Ovary (tissue), 7 donors: ENCODE measurements at regions not wholly inside any gene's neighbourhood (a gene's known extent, or its start where the extent isn't known, plus 50 kb on each side); places are given as distances from the start of the nearest gene placed in this dataset.

ENCODE experiments used
- DNase-seq, 5 donors: peaks; one replicate each; pipeline ENCODE4 v3.0.0-alpha.2; 2019 to 2020
- H3K27ac ChIP-seq, 2 donors: fragments of 200-600 bp; one replicate each; pipeline versions ENCODE4 v1.5.1 to v1.8.0; 2019 to 2022
- H3K27me3 ChIP-seq: fragments of 200-600 bp; one replicate; pipeline ENCODE4 v1.8.0; 2022
- H3K36me3 ChIP-seq: fragments of 200-600 bp; sonication (generic); one replicate; pipeline ENCODE4 v1.5.1; 2019
- H3K4me1 ChIP-seq: one replicate; pipeline ENCODE4 v1.8.1; 2013; ENCODE audit warnings: mild to moderate bottlenecking, moderate library complexity; ENCODE audit not compliant: insufficient read depth
- H3K4me3 ChIP-seq: fragments of 200-600 bp; sonication (generic); one replicate; pipeline ENCODE4 v1.5.1; 2017
- H3K9me3 ChIP-seq, 2 donors: fragments of 200-600 bp in 1 of 2; sonication (generic) in 1 of 2; one replicate each; pipeline versions ENCODE4 v1.5.1 to v1.8.1; 2013 to 2019; ENCODE audit warnings: mild to moderate bottlenecking in 1 of 2, moderate library complexity in 1 of 2
- CTCF ChIP-seq, 3 donors: fragments of 450-650 bp in 2 of 3; fragments of 200-600 bp in 1 of 3; IDR thresholded peaks; one replicate each; pipeline versions ENCODE4 v1.5.1 to v1.8.0; 2016 to 2022; ENCODE audit warnings: antibody characterized with exemption in 3 of 3, mild to moderate bottlenecking in 1 of 3
- EP300 ChIP-seq: sonication (generic); formaldehyde crosslinking; IDR thresholded peaks from one replicate; pipeline ENCODE4 v1.6.1; 2017; ENCODE audit warnings: antibody characterized with exemption
- POLR2A ChIP-seq: fragments of 450-650 bp; IDR thresholded peaks from one replicate; pipeline ENCODE4 v1.6.1; 2017; ENCODE audit warnings: antibody characterized with exemption, mild to moderate bottlenecking, moderate library complexity
- WGBS, 3 donors: extraction: QIAGEN DNeasy Blood & Tissue Kit in 1 of 3; methylation state at CpG; one replicate each; pipeline versions ENCODE4 v1.1.5 to v1.1.7; 2013 to 2017; 5-methylcytosine and 5-hydroxymethylcytosine counted together
- intact Hi-C, 4 donors: fragments of 100-400 bp; cut with DNase I; formaldehyde crosslinking; loops; one replicate each; pipeline versions ENCODE4 v1.11.0 to v1.15.1; 2022 to 2023
- donor health status: DM: no; HTN: no; CAD: no; lungs with moderate emphysema.
- donor health status: DM: no; HTN: no; CAD: no.
- donor health status: Bipolar disorder and iron deficiency.
- donor health status: DM: no; HTN: no; CAD: no.
- donor health status: DM: yes; HTN: yes; CAD: no.

GRCh38 chr2:16009560-16009959, 69.2 kb downstream of the MYCN start:
- Histone ChIP-seq H3K27me3 (no peaks in the 10 kb centered on the region), H3K36me3 (no peaks in the 10 kb centered on the region), H3K4me1 (no peaks in the 10 kb centered on the region), H3K4me3 (no peak overlapping the region), H3K9me3 (no peaks in the 10 kb centered on the region), H3K27ac (no peak overlapping the region)
- intact Hi-C loops: no loop called here
- TF ChIP-seq EP300 (no peak), POLR2A (no peak), CTCF (IDR thresholded peaks at IDR 0.05) (no peak)
- DNase-seq: no peak

GRCh38 chr2:16008856-16009255, 68.5 kb downstream of the MYCN start:
- Histone ChIP-seq H3K27me3 (no peaks in the 10 kb centered on the region), H3K27ac (no peak overlapping the region), H3K4me1 (no peaks in the 10 kb centered on the region), H3K36me3 (no peaks in the 10 kb centered on the region), H3K9me3 (no peaks in the 10 kb centered on the region), H3K4me3 (no peak overlapping the region)
- no peak for DNase-seq
- intact Hi-C loops: no loop called here
- TF ChIP-seq CTCF (IDR thresholded peaks at IDR 0.05) (no peak), EP300 (no peak), POLR2A (no peak)
- 78 to 79% (median 78%) methylated on average over 6 of the region's 6 CpGs for WGBS, 3 donors

GRCh38 chr2:16008331-16008850, 68.0 kb downstream of the MYCN start:
- Histone ChIP-seq H3K4me1 (no peaks in the 10 kb centered on the region), H3K36me3 (no peaks in the 10 kb centered on the region), H3K27me3 (no peaks in the 10 kb centered on the region), H3K4me3 (no peak overlapping the region), H3K9me3 (no peaks in the 10 kb centered on the region), H3K27ac (no peak overlapping the region)
- TF ChIP-seq POLR2A (no peak), EP300 (no peak), CTCF (IDR thresholded peaks at IDR 0.05) (no peak)
- WGBS, 3 donors: 32 to 45% (median 39%) methylated on average over 8 of the region's 8 CpGs
- no peak for DNase-seq
- intact Hi-C loops: no loop called here

- Histone ChIP-seq H3K9me3 (no peaks in the 10 kb centered on the region), H3K4me1 (no peaks in the 10 kb centered on the region), H3K27me3 (no peaks in the 10 kb centered on the region), H3K4me3 (no peak overlapping the region), H3K27ac (no peak overlapping the region), H3K36me3 (no peaks in the 10 kb centered on the region)
- DNase-seq: no peak
- intact Hi-C loops: no loop called here
- WGBS, 3 donors: 85 to 87% (median 85%) methylated on average over 6 of the region's 6 CpGs
- no peak for TF ChIP-seq POLR2A
These were observed 67.0 kb downstream of the MYCN start for GRCh38 chr2:16007167-16007934.

- Histone ChIP-seq H3K36me3 (no peaks in the 10 kb centered on the region), H3K4me1 (no peaks in the 10 kb centered on the region), H3K4me3 (no peak overlapping the region), H3K9me3 (no peaks in the 10 kb centered on the region), H3K27ac (no peak overlapping the region), H3K27me3 (no peaks in the 10 kb centered on the region)
- TF ChIP-seq EP300 (no peak), POLR2A (no peak), CTCF (IDR thresholded peaks at IDR 0.05) (no peak)
- intact Hi-C loops: no loop called here
- WGBS, 3 donors: 76 to 84% (median 80%) methylated on average over 4 of the region's 4 CpGs
- DNase-seq: no peak
These were observed 66.3 kb downstream of the MYCN start for GRCh38 chr2:16006537-16007166.
